IPS-18c (cell line): ENCODE measurements at regions not wholly inside any gene's neighbourhood (a gene's known extent, or its start where the extent isn't known, plus 50 kb on each side); places are given as distances from the start of the nearest gene placed in this dataset.

Experiments
- H3K4me3 ChIP-seq: 2 replicates; pipeline ENCODE4 v1.7.0; 2013; ENCODE audit warnings: low read depth, mild to moderate bottlenecking, low read length, moderate library complexity; ENCODE audit not compliant: insufficient read depth
- H3K9me3 ChIP-seq: one replicate; pipeline ENCODE4 v1.6.1; 2013; ENCODE audit warnings: mild to moderate bottlenecking, low read length, moderate library complexity; ENCODE audit not compliant: control insufficient read depth, insufficient read depth

- H3K4me3 ChIP-seq, result no peak overlapping the region
- H3K9me3 ChIP-seq, result no peaks in the 10 kb centered on the region
Measured at GRCh38 chr6:98572579-98572978, 261.8 kb upstream of the POU3F2 start.

- Histone ChIP-seq H3K9me3 (no peaks in the 10 kb centered on the region), H3K4me3 (no peak overlapping the region)
Measured at GRCh38 chr6:98574984-98575383, 259.4 kb upstream of the POU3F2 start.

- Histone ChIP-seq H3K4me3 (no peak overlapping the region), H3K9me3 (no peaks in the 10 kb centered on the region)
Measured at GRCh38 chr6:98576791-98577190, 257.6 kb upstream of the POU3F2 start.

- no peak overlapping the region for H3K4me3 ChIP-seq
- H3K9me3 ChIP-seq, result no peaks in the 10 kb centered on the region
Measured at GRCh38 chr6:98578016-98578415, 256.4 kb upstream of the POU3F2 start.

GRCh38 chr6:98579079-98579478, 255.3 kb upstream of the POU3F2 start:
- no peaks in the 10 kb centered on the region for H3K9me3 ChIP-seq
- H3K4me3 ChIP-seq, result no peak overlapping the region

GRCh38 chr6:98579941-98580340, 254.4 kb upstream of the POU3F2 start:
- Histone ChIP-seq H3K4me3 (no peak overlapping the region), H3K9me3 (no peaks in the 10 kb centered on the region)

- H3K4me3 ChIP-seq, result no peak overlapping the region
- no peaks in the 10 kb centered on the region for H3K9me3 ChIP-seq
Measured at GRCh38 chr6:98581705-98582104, 252.7 kb upstream of the POU3F2 start.

GRCh38 chr6:98583506-98583905, 250.9 kb upstream of the POU3F2 start:
- Histone ChIP-seq H3K4me3 (no peak overlapping the region), H3K9me3 (no peaks in the 10 kb centered on the region)

GRCh38 chr6:98586163-98586562, 248.2 kb upstream of the POU3F2 start:
- no peak overlapping the region for H3K4me3 ChIP-seq
- H3K9me3 ChIP-seq, result no peaks in the 10 kb centered on the region

GRCh38 chr6:98587555-98587954, 246.8 kb upstream of the POU3F2 start:
- Histone ChIP-seq H3K9me3 (no peaks in the 10 kb centered on the region), H3K4me3 (no peak overlapping the region)

- no peaks in the 10 kb centered on the region for H3K9me3 ChIP-seq
Measured at GRCh38 chr6:98589536-98589935, 244.8 kb upstream of the POU3F2 start.

GRCh38 chr6:98590136-98590681, 244.2 kb upstream of the POU3F2 start:
- no peak overlapping the region for H3K4me3 ChIP-seq
- no peaks in the 10 kb centered on the region for H3K9me3 ChIP-seq

More at GRCh38 chr6:98589536-98589935, 244.8 kb upstream of the POU3F2 start:
- H3K4me3 ChIP-seq, result no peak overlapping the region

- Histone ChIP-seq H3K4me3 (no peak overlapping the region), H3K9me3 (no peaks in the 10 kb centered on the region)
Measured at GRCh38 chr6:98590997-98591396, 243.4 kb upstream of the POU3F2 start.

- H3K4me3 ChIP-seq, result no peak overlapping the region
Measured at GRCh38 chr6:98593676-98594075, 240.7 kb upstream of the POU3F2 start.

GRCh38 chr6:98601716-98602115, 232.7 kb upstream of the POU3F2 start:
- Histone ChIP-seq H3K4me3 (no peak overlapping the region), H3K9me3 (no peaks in the 10 kb centered on the region)

More at GRCh38 chr6:98593676-98594075, 240.7 kb upstream of the POU3F2 start:
- H3K9me3 ChIP-seq, result no peaks in the 10 kb centered on the region

- Histone ChIP-seq H3K9me3 (no peaks in the 10 kb centered on the region), H3K4me3 (no peak overlapping the region)
Measured at GRCh38 chr6:98605705-98606104, 228.7 kb upstream of the POU3F2 start.

- Histone ChIP-seq H3K9me3 (no peaks in the 10 kb centered on the region), H3K4me3 (peak overlapping the region; percentile 9; the same call in 1 of the 2 replicates)
Measured at GRCh38 chr6:98627129-98627775, 207.1 kb upstream of the POU3F2 start.

- no peaks in the 10 kb centered on the region for H3K9me3 ChIP-seq
- H3K4me3 ChIP-seq, result no peak overlapping the region
Measured at GRCh38 chr6:98633886-98634285, 200.5 kb upstream of the POU3F2 start.

- H3K9me3 ChIP-seq, result no peaks in the 10 kb centered on the region
- no peak overlapping the region for H3K4me3 ChIP-seq
Measured at GRCh38 chr6:98634569-98634968, 199.8 kb upstream of the POU3F2 start.
